ENCODE measurements at regions not wholly inside any gene's neighbourhood (a gene's known extent, or its start where the extent isn't known, plus 50 kb on each side); places are given as distances from the start of the nearest gene placed in this dataset.

GRCh38 chr17:70230850-70231640 is 61.7 kb downstream of the KCNJ2 start:
- no peak overlapping the region for H3K27ac ChIP-seq (ENCODE audit: low read depth, low read length)
- no peak overlapping the region for H3K9ac ChIP-seq (ENCODE audit: low read length)
- no peak for TF ChIP-seq EZH2phosphoT487 (conservative IDR thresholded peaks at IDR 0.05; ENCODE audit: low read length)
- no peak for TF ChIP-seq CTCF (IDR thresholded peaks at IDR 0.05; ENCODE audit: insufficient read depth, low read length, poor library complexity, severe bottlenecking)
- H3K36me3 ChIP-seq (ENCODE audit: low read length): no peaks in the 10 kb centered on the region
- H3K79me2 ChIP-seq (ENCODE audit: insufficient read depth, low read length): no peaks in the 10 kb centered on the region
- no peaks in the 10 kb centered on the region for H3K9me2 ChIP-seq (replicated peaks; ENCODE audit: insufficient read depth, low read length)
- no peak overlapping the region for H3K4me3 ChIP-seq (ENCODE audit: insufficient read depth, low read length, poor library complexity, severe bottlenecking)
- H3K9me3 ChIP-seq (ENCODE audit: insufficient read depth, low read length): no peaks in the 10 kb centered on the region
- no peaks in the 10 kb centered on the region for H4K20me1 ChIP-seq (ENCODE audit: low read depth, low read length)
- H3K4me2 ChIP-seq (ENCODE audit: low read depth, low read length, poor library complexity, severe bottlenecking): no peak overlapping the region
- no peaks in the 10 kb centered on the region for H3K27me3 ChIP-seq (ENCODE audit: low read length)
- H3F3A ChIP-seq (ENCODE audit: insufficient read depth): no peaks in the 10 kb centered on the region
- no peak overlapping the region for H2AFZ ChIP-seq (ENCODE audit: low read depth, low read length, severe bottlenecking)

DNA sequence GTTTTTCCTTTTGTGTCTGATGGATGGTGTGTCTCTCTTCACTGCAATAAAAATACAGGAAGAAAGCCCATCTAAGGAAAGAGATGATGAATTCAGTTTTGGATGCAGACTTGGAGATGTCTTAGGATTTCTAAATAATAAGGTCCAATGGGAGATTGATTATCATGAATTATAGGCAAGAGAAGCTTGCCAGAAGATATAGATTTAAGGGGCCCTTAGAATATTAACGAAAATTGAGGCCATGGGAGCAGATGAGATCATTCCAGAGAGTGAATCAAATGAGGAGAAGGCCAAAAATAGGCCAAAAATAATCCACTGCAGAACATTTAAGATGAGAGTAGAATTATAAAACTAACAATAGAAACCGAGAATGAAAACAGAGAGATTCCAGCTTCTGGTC is 63.1 kb downstream of the KCNJ2 start:
- Histone ChIP-seq H3K4me2 (ENCODE audit: low read depth, low read length, poor library complexity, severe bottlenecking) (no peak overlapping the region), H3K27me3 (ENCODE audit: low read length) (no peaks in the 10 kb centered on the region), H3K27ac (ENCODE audit: low read depth, low read length) (no peak overlapping the region), H3K9ac (ENCODE audit: low read length) (no peak overlapping the region), H3K4me3 (ENCODE audit: insufficient read depth, low read length, poor library complexity, severe bottlenecking) (no peak overlapping the region), H3K9me3 (ENCODE audit: insufficient read depth, low read length) (no peaks in the 10 kb centered on the region), H3K79me2 (ENCODE audit: insufficient read depth, low read length) (no peaks in the 10 kb centered on the region), H3K9me2 (replicated peaks; ENCODE audit: insufficient read depth, low read length) (no peaks in the 10 kb centered on the region), H2AFZ (ENCODE audit: low read depth, low read length, severe bottlenecking) (no peak overlapping the region), H3F3A (ENCODE audit: insufficient read depth) (no peaks in the 10 kb centered on the region), H3K36me3 (ENCODE audit: low read length) (no peaks in the 10 kb centered on the region), H4K20me1 (ENCODE audit: low read depth, low read length) (no peaks in the 10 kb centered on the region)
- TF ChIP-seq CTCF (IDR thresholded peaks at IDR 0.05; ENCODE audit: insufficient read depth, low read length, poor library complexity, severe bottlenecking) (no peak), EZH2phosphoT487 (conservative IDR thresholded peaks at IDR 0.05; ENCODE audit: low read length) (no peak)

DNA sequence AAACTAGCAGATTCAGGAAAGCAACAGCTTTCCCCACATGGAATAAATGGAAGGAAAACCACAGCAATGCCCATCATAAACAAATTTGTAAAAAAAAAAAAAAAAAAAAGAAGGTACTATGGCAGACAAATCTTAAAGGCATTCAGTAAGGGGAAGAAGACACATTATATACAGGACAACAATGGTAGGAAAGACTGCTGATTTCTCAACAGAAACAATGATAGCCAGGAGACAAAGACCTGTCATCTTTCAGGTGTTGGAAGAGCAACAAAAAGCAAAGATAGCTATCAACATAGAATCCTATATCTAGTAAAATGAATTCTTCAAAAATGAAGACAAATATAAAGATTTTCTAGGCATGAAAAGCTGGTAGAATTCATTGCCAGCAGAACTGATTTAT is 65.9 kb downstream of the KCNJ2 start:
- no peak overlapping the region for H3K27ac ChIP-seq (ENCODE audit: low read depth, low read length)
- no peak overlapping the region for H3K4me3 ChIP-seq (ENCODE audit: insufficient read depth, low read length, poor library complexity, severe bottlenecking)
- no peak overlapping the region for H3K9ac ChIP-seq (ENCODE audit: low read length)
- no peaks in the 10 kb centered on the region for H3K9me3 ChIP-seq (ENCODE audit: insufficient read depth, low read length)
- TF ChIP-seq CTCF (IDR thresholded peaks at IDR 0.05; ENCODE audit: insufficient read depth, low read length, poor library complexity, severe bottlenecking) (no peak), EZH2phosphoT487 (conservative IDR thresholded peaks at IDR 0.05; ENCODE audit: low read length) (no peak)
- H3F3A ChIP-seq (ENCODE audit: insufficient read depth): no peaks in the 10 kb centered on the region
- no peaks in the 10 kb centered on the region for H3K79me2 ChIP-seq (ENCODE audit: insufficient read depth, low read length)
- H4K20me1 ChIP-seq (ENCODE audit: low read depth, low read length): no peaks in the 10 kb centered on the region
- H2AFZ ChIP-seq (ENCODE audit: low read depth, low read length, severe bottlenecking): no peak overlapping the region
- no peaks in the 10 kb centered on the region for H3K36me3 ChIP-seq (ENCODE audit: low read length)
- H3K27me3 ChIP-seq (ENCODE audit: low read length): no peaks in the 10 kb centered on the region
- H3K4me2 ChIP-seq (ENCODE audit: low read depth, low read length, poor library complexity, severe bottlenecking): no peak overlapping the region
- no peaks in the 10 kb centered on the region for H3K9me2 ChIP-seq (replicated peaks; ENCODE audit: insufficient read depth, low read length)
